H1 (cell line): ENCODE measurements at regions not wholly inside any gene's neighbourhood (a gene's known extent, or its start where the extent isn't known, plus 50 kb on each side); places are given as distances from the start of the nearest gene placed in this dataset.

Experiments
- CTCF ChIP-seq, 3 experiments: IDR thresholded peaks; 1 replicate in 2 of 3; 2 replicates in 1 of 3; pipeline versions ENCODE4 v1.5.1 to v1.6.1; 2011; ENCODE audit warnings: low read length in 3 of 3, mild to moderate bottlenecking in 3 of 3, inconsistent platforms in 2 of 3, low read depth in 1 of 3, moderate library complexity in 1 of 3; ENCODE audit not compliant: insufficient read depth in 1 of 3; ENCODE audit errors: control extremely low read depth in 1 of 3
- RAD21 ChIP-seq, 2 experiments: IDR thresholded peaks in 1 of 2; conservative IDR thresholded peaks in 1 of 2; 2 replicates each; pipeline ENCODE4 v1.6.1; 2011; ENCODE audit warnings: low read depth in 2 of 2, low read length in 2 of 2, improper control_type of control experiment in 1 of 2, inconsistent platforms in 1 of 2, mild to moderate bottlenecking in 1 of 2, moderate library complexity in 1 of 2
- YY1 ChIP-seq: IDR thresholded peaks from 2 replicates; pipeline ENCODE4 v1.6.1; 2011; ENCODE audit warnings: low read depth, mild to moderate bottlenecking, low read length

- TF ChIP-seq CTCF (IDR thresholded peaks at IDR 0.05; ENCODE audit: control extremely low read depth in 1 of 3, insufficient read depth in 1 of 3, low read depth in 1 of 3, low read length in 3 of 3) (no peak), RAD21 (IDR thresholded peaks at IDR 0.05 in 1 of 2, conservative IDR thresholded peaks at IDR 0.05 in 1 of 2; ENCODE audit: low read depth in 2 of 2, low read length in 2 of 2) (no peak), YY1 (no peak)
These were observed 507.7 kb upstream of the SLC35B3 start (continued) for GRCh38 chr6:8943073-8943472.
